Upper lobe of right lung (tissue), 1 donor: ENCODE measurements at regions not wholly inside any gene's neighbourhood (a gene's known extent, or its start where the extent isn't known, plus 50 kb on each side); places are given as distances from the start of the nearest gene placed in this dataset.

Source experiments
- ATAC-seq: fragments of 200-7000 bp; cut with Tn5 transposase; one replicate; pipeline ENCODE4 v1.9.1; 2020; ENCODE audit warnings: mild to moderate bottlenecking, moderate library complexity
- DNase-seq: peaks from one replicate; pipeline ENCODE4 v3.0.0-alpha.2; 2020
- H3K27ac ChIP-seq: fragments of 200-600 bp; one replicate; pipeline ENCODE4 v1.8.0; 2022
- H3K27me3 ChIP-seq: fragments of 200-600 bp; one replicate; pipeline ENCODE4 v1.8.0; 2022; ENCODE audit warnings: mild to moderate bottlenecking
- H3K36me3 ChIP-seq: fragments of 200-600 bp; one replicate; pipeline ENCODE4 v1.8.0; 2022
- H3K4me1 ChIP-seq: fragments of 200-600 bp; one replicate; pipeline ENCODE4 v1.8.0; 2022
- H3K4me3 ChIP-seq: fragments of 200-600 bp; one replicate; pipeline ENCODE4 v1.8.0; 2022; ENCODE audit warnings: mild to moderate bottlenecking
- H3K9me3 ChIP-seq: fragments of 200-600 bp; one replicate; pipeline ENCODE4 v1.8.0; 2022
- intact Hi-C: fragments of 100-400 bp; cut with DNase I; formaldehyde crosslinking; loops from one replicate; pipeline ENCODE4 v1.11.0; 2022
- TF ChIP-seq, protein P1 (sequence below): fragments of 200-600 bp; IDR thresholded peaks from one replicate; pipeline ENCODE4 v1.8.0; 2022; ENCODE audit warnings: antibody characterized with exemption
- donor health status: DM: no; HTN: yes; CAD: no; lungs with severe emphysema.

GRCh38 chr14:87691042-87691881 lies 301.7 kb downstream of the GALC start:
- intact Hi-C loops: no loop called here
- TF ChIP-seq, protein P1, sequence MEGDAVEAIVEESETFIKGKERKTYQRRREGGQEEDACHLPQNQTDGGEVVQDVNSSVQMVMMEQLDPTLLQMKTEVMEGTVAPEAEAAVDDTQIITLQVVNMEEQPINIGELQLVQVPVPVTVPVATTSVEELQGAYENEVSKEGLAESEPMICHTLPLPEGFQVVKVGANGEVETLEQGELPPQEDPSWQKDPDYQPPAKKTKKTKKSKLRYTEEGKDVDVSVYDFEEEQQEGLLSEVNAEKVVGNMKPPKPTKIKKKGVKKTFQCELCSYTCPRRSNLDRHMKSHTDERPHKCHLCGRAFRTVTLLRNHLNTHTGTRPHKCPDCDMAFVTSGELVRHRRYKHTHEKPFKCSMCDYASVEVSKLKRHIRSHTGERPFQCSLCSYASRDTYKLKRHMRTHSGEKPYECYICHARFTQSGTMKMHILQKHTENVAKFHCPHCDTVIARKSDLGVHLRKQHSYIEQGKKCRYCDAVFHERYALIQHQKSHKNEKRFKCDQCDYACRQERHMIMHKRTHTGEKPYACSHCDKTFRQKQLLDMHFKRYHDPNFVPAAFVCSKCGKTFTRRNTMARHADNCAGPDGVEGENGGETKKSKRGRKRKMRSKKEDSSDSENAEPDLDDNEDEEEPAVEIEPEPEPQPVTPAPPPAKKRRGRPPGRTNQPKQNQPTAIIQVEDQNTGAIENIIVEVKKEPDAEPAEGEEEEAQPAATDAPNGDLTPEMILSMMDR: no peak
- Histone ChIP-seq H3K27me3 (no peaks in the 10 kb centered on the region), H3K4me3 (no peak overlapping the region), H3K27ac (no peak overlapping the region), H3K9me3 (no peaks in the 10 kb centered on the region), H3K36me3 (no peaks in the 10 kb centered on the region), H3K4me1 (no peaks in the 10 kb centered on the region)
- peak; percentile 65 for DNase-seq
- ATAC-seq: peak; percentile 89

- ATAC-seq (no peak), DNase-seq (no peak)
- no peak overlapping the region for H3K4me3 ChIP-seq
- intact Hi-C loops: no loop called here
- H3K9me3 ChIP-seq: no peaks in the 10 kb centered on the region
- no peaks in the 10 kb centered on the region for H3K4me1 ChIP-seq
- TF ChIP-seq, protein P1: no peak
- no peaks in the 10 kb centered on the region for H3K36me3 ChIP-seq
- no peaks in the 10 kb centered on the region for H3K27me3 ChIP-seq
- no peak overlapping the region for H3K27ac ChIP-seq
These were observed 302.8 kb downstream of the GALC start for GRCh38 chr14:87690076-87690613.

DNA sequence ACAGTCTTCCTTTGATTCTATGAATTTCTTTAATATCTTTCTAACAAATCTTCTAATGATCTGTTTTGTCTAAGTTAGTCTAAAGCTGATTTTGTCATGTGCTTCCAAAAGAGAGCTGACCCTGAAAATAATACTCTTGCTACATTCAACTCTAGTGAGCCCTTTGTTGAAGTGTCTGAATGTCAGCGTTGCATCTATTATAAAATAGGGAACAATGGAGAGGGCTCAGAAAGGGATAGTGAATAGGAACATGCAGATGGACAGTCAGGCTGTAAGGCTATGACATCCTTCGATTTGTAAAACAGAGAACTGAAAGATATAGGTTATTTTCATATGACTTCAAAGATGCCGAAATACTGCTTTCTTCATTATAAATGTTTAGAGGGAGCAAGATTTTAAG lies 304.5 kb downstream of the GALC start:
- no peak overlapping the region for H3K27ac ChIP-seq
- no peaks in the 10 kb centered on the region for H3K27me3 ChIP-seq
- no peaks in the 10 kb centered on the region for H3K4me1 ChIP-seq
- H3K4me3 ChIP-seq: no peak overlapping the region
- ATAC-seq: no peak
- DNase-seq: no peak
- H3K9me3 ChIP-seq: no peaks in the 10 kb centered on the region
- intact Hi-C loops: no loop called here
- TF ChIP-seq, protein P1: no peak
- no peaks in the 10 kb centered on the region for H3K36me3 ChIP-seq

GRCh38 chr14:87687420-87687819 lies 305.6 kb downstream of the GALC start:
- intact Hi-C loops: no loop called here
- TF ChIP-seq, protein P1: no peak
- Histone ChIP-seq H3K9me3 (no peaks in the 10 kb centered on the region), H3K27me3 (no peaks in the 10 kb centered on the region), H3K27ac (no peak overlapping the region), H3K36me3 (no peaks in the 10 kb centered on the region), H3K4me3 (no peak overlapping the region), H3K4me1 (no peaks in the 10 kb centered on the region)
- ATAC-seq (no peak), DNase-seq (no peak)

DNA sequence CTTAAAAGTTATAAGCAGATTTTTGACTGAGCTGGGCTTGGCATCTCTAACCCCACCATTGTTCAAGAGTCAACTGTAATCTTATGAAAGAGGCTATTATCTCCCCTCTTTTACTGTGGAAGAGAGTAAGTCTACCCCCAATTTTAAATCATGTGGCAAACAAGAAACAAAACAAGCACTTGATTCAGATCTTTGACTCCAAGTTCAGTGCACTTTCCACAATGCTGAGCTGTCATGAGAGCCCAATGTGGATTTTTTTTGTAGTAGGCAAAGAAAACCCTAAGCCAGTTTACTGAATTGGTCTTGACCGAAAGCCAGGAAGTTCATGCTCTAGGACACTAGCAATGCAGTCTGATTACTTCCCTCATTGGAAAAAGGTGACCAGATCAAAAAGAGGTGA lies 306.2 kb downstream of the GALC start:
- H3K27me3 ChIP-seq: no peaks in the 10 kb centered on the region
- intact Hi-C loops: no loop called here
- DNase-seq (no peak), ATAC-seq (no peak)
- H3K4me1 ChIP-seq: no peaks in the 10 kb centered on the region
- H3K36me3 ChIP-seq: no peaks in the 10 kb centered on the region
- TF ChIP-seq, protein P1: no peak
- no peaks in the 10 kb centered on the region for H3K9me3 ChIP-seq
- H3K27ac ChIP-seq: no peak overlapping the region
- no peak overlapping the region for H3K4me3 ChIP-seq
